ENCODE measurements at regions not wholly inside any gene's neighbourhood (a gene's known extent, or its start where the extent isn't known, plus 50 kb on each side); places are given as distances from the start of the nearest gene placed in this dataset.

GRCh38 chr1:5725855-5726585, 266.2 kb downstream of the NPHP4 start:
- H3K27ac ChIP-seq = no peak overlapping the region
- H3K4me2 ChIP-seq = no peak overlapping the region
- Mint-ChIP-seq H3K4me3 (no peak overlapping the region), H3K9me3 (peaks cover 3% of the 10 kb centered on the region), H3K36me3 (no peaks in the 10 kb centered on the region), H3K27ac (peak overlapping the region; percentile 81), H3K4me1 (peaks cover 37% of the 10 kb centered on the region), H3K27me3 (ENCODE audit: insufficient read depth, low read depth) (peaks cover 3% of the 10 kb centered on the region)
- no peak for DNase-seq (ENCODE audit: low spot score)
- H3K27me3 ChIP-seq = no peaks in the 10 kb centered on the region
- H2AFZ ChIP-seq (replicated peaks) = no peak overlapping the region
- H3K9ac ChIP-seq = no peak overlapping the region
- no peak overlapping the region for H3K4me3 ChIP-seq
- no peak for TF ChIP-seq EZH2phosphoT487 (IDR thresholded peaks at IDR 0.05)
- TF ChIP-seq EZH2 (IDR thresholded peaks at IDR 0.05) = no peak
- no peak for TF ChIP-seq CTCF (IDR thresholded peaks at IDR 0.05)
- H3K36me3 ChIP-seq = no peaks in the 10 kb centered on the region
- no peaks in the 10 kb centered on the region for H4K20me1 ChIP-seq (ENCODE audit: low read depth)
- H3F3A ChIP-seq (ENCODE audit: low read depth) = no peaks in the 10 kb centered on the region
- H3K79me2 ChIP-seq (ENCODE audit: low read depth) = no peaks in the 10 kb centered on the region
- no peaks in the 10 kb centered on the region for H3K9me3 ChIP-seq (ENCODE audit: low read depth)
- H3K4me1 ChIP-seq = peaks cover 5% of the 10 kb centered on the region

- Histone ChIP-seq H3K27ac (no peak overlapping the region), H3K27me3 (no peaks in the 10 kb centered on the region), H3F3A (ENCODE audit: low read depth) (no peaks in the 10 kb centered on the region), H3K4me2 (no peak overlapping the region), H4K20me1 (ENCODE audit: low read depth) (no peaks in the 10 kb centered on the region), H3K4me3 (no peak overlapping the region), H3K36me3 (no peaks in the 10 kb centered on the region), H3K9me3 (ENCODE audit: low read depth) (no peaks in the 10 kb centered on the region), H3K79me2 (ENCODE audit: low read depth) (no peaks in the 10 kb centered on the region), H2AFZ (replicated peaks) (no peak overlapping the region), H3K9ac (no peak overlapping the region), H3K4me1 (peaks cover 5% of the 10 kb centered on the region)
- Mint-ChIP-seq H3K9me3 (peaks cover 3% of the 10 kb centered on the region), H3K4me1 (peaks cover 37% of the 10 kb centered on the region), H3K27me3 (ENCODE audit: insufficient read depth, low read depth) (peaks cover 3% of the 10 kb centered on the region), H3K36me3 (no peaks in the 10 kb centered on the region), H3K27ac (peak overlapping the region; percentile 51), H3K4me3 (peak overlapping the region; percentile 53)
- no peak for DNase-seq (ENCODE audit: low spot score)
- TF ChIP-seq EZH2 (IDR thresholded peaks at IDR 0.05) (no peak), CTCF (IDR thresholded peaks at IDR 0.05) (no peak), EZH2phosphoT487 (IDR thresholded peaks at IDR 0.05) (no peak)
Measured at GRCh38 chr1:5725406-5725805, 266.8 kb downstream of the NPHP4 start.

- peak overlapping the region; percentile 53 for H3K4me3 Mint-ChIP-seq
- no peaks in the 10 kb centered on the region for H3K36me3 ChIP-seq
- H3K4me3 ChIP-seq = no peak overlapping the region
- H3F3A ChIP-seq (ENCODE audit: low read depth) = no peaks in the 10 kb centered on the region
- H3K4me2 ChIP-seq = no peak overlapping the region
- H3K9ac ChIP-seq = no peak overlapping the region
- no peak for DNase-seq (ENCODE audit: low spot score)
- H3K79me2 ChIP-seq (ENCODE audit: low read depth) = no peaks in the 10 kb centered on the region
- no peak overlapping the region for H3K27ac Mint-ChIP-seq
- peaks cover 3% of the 10 kb centered on the region for H3K9me3 Mint-ChIP-seq
- peaks cover 3% of the 10 kb centered on the region for H3K27me3 Mint-ChIP-seq (ENCODE audit: insufficient read depth, low read depth)
- H2AFZ ChIP-seq (replicated peaks) = no peak overlapping the region
- TF ChIP-seq EZH2 (IDR thresholded peaks at IDR 0.05) = no peak
- TF ChIP-seq EZH2phosphoT487 (IDR thresholded peaks at IDR 0.05) = no peak
- TF ChIP-seq CTCF (IDR thresholded peaks at IDR 0.05) = no peak
- peaks cover 37% of the 10 kb centered on the region for H3K4me1 Mint-ChIP-seq
- peaks cover 5% of the 10 kb centered on the region for H3K4me1 ChIP-seq
- no peaks in the 10 kb centered on the region for H4K20me1 ChIP-seq (ENCODE audit: low read depth)
- no peaks in the 10 kb centered on the region for H3K27me3 ChIP-seq
- no peaks in the 10 kb centered on the region for H3K36me3 Mint-ChIP-seq
- H3K27ac ChIP-seq = no peak overlapping the region
- no peaks in the 10 kb centered on the region for H3K9me3 ChIP-seq (ENCODE audit: low read depth)
Measured at GRCh38 chr1:5724847-5725246, 267.4 kb downstream of the NPHP4 start.

Measured in neural progenitor cell (in vitro differentiated cells).